ENCODE measurements at regions not wholly inside any gene's neighbourhood (a gene's known extent, or its start where the extent isn't known, plus 50 kb on each side); places are given as distances from the start of the nearest gene placed in this dataset.

GRCh38 chr4:175441256-175441655, 370.8 kb downstream of the GPM6A start:
- TF ChIP-seq CTCF (IDR thresholded peaks at IDR 0.05) (no peak), POLR2AphosphoS5 (IDR thresholded peaks at IDR 0.05) (no peak)
